ENCODE measurements at regions not wholly inside any gene's neighbourhood (a gene's known extent, or its start where the extent isn't known, plus 50 kb on each side); places are given as distances from the start of the nearest gene placed in this dataset.

- H3K27me3 ChIP-seq (ENCODE audit: low read length): no peaks in the 10 kb centered on the region
- no peaks in the 10 kb centered on the region for H3K36me3 ChIP-seq (ENCODE audit: low read length)
- no peaks in the 10 kb centered on the region for H3K9me3 ChIP-seq (ENCODE audit: insufficient read depth, low read length)
- H3K9me2 ChIP-seq (replicated peaks; ENCODE audit: insufficient read depth, low read length): no peaks in the 10 kb centered on the region
- TF ChIP-seq EZH2phosphoT487 (conservative IDR thresholded peaks at IDR 0.05; ENCODE audit: low read length) (no peak), CTCF (IDR thresholded peaks at IDR 0.05; ENCODE audit: insufficient read depth, low read length, poor library complexity, severe bottlenecking) (no peak)
- H3F3A ChIP-seq (ENCODE audit: insufficient read depth): no peaks in the 10 kb centered on the region
- H3K4me3 ChIP-seq (ENCODE audit: insufficient read depth, low read length, poor library complexity, severe bottlenecking): no peak overlapping the region
- no peaks in the 10 kb centered on the region for H4K20me1 ChIP-seq (ENCODE audit: low read depth, low read length)
- H3K4me2 ChIP-seq (ENCODE audit: low read depth, low read length, poor library complexity, severe bottlenecking): no peak overlapping the region
- no peak overlapping the region for H3K9ac ChIP-seq (ENCODE audit: low read length)
- no peak overlapping the region for H2AFZ ChIP-seq (ENCODE audit: low read depth, low read length, severe bottlenecking)
- H3K79me2 ChIP-seq (ENCODE audit: insufficient read depth, low read length): no peaks in the 10 kb centered on the region
- H3K27ac ChIP-seq (ENCODE audit: low read depth, low read length): no peak overlapping the region
Measured at GRCh38 chrX:121122332-121122731, 74.9 kb downstream of the GLUD2 start.

GRCh38 chrX:121128925-121129877 is 81.8 kb downstream of the GLUD2 start:
- Histone ChIP-seq H2AFZ (ENCODE audit: low read depth, low read length, severe bottlenecking) (no peak overlapping the region), H3K4me3 (ENCODE audit: insufficient read depth, low read length, poor library complexity, severe bottlenecking) (no peak overlapping the region), H4K20me1 (ENCODE audit: low read depth, low read length) (no peaks in the 10 kb centered on the region), H3K9ac (ENCODE audit: low read length) (no peak overlapping the region), H3F3A (ENCODE audit: insufficient read depth) (no peaks in the 10 kb centered on the region), H3K27ac (ENCODE audit: low read depth, low read length) (no peak overlapping the region), H3K27me3 (ENCODE audit: low read length) (no peaks in the 10 kb centered on the region), H3K9me2 (replicated peaks; ENCODE audit: insufficient read depth, low read length) (no peaks in the 10 kb centered on the region), H3K4me2 (ENCODE audit: low read depth, low read length, poor library complexity, severe bottlenecking) (no peak overlapping the region), H3K9me3 (ENCODE audit: insufficient read depth, low read length) (no peaks in the 10 kb centered on the region), H3K36me3 (ENCODE audit: low read length) (no peaks in the 10 kb centered on the region), H3K79me2 (ENCODE audit: insufficient read depth, low read length) (no peaks in the 10 kb centered on the region)
- TF ChIP-seq CTCF (IDR thresholded peaks at IDR 0.05; ENCODE audit: insufficient read depth, low read length, poor library complexity, severe bottlenecking): no peak
- no peak for TF ChIP-seq EZH2phosphoT487 (conservative IDR thresholded peaks at IDR 0.05; ENCODE audit: low read length)

- no peaks in the 10 kb centered on the region for H3K79me2 ChIP-seq (ENCODE audit: insufficient read depth, low read length)
Measured at GRCh38 chrX:121132675-121133074, 85.3 kb downstream of the GLUD2 start.

More at GRCh38 chrX:121132675-121133074, 85.3 kb downstream of the GLUD2 start:
- Histone ChIP-seq H3K36me3 (ENCODE audit: low read length) (no peaks in the 10 kb centered on the region), H3K4me3 (ENCODE audit: insufficient read depth, low read length, poor library complexity, severe bottlenecking) (no peak overlapping the region), H3K9ac (ENCODE audit: low read length) (no peak overlapping the region), H3K9me2 (replicated peaks; ENCODE audit: insufficient read depth, low read length) (no peaks in the 10 kb centered on the region), H4K20me1 (ENCODE audit: low read depth, low read length) (no peaks in the 10 kb centered on the region), H3K9me3 (ENCODE audit: insufficient read depth, low read length) (no peaks in the 10 kb centered on the region), H2AFZ (ENCODE audit: low read depth, low read length, severe bottlenecking) (no peak overlapping the region), H3K27me3 (ENCODE audit: low read length) (no peaks in the 10 kb centered on the region), H3K4me2 (ENCODE audit: low read depth, low read length, poor library complexity, severe bottlenecking) (no peak overlapping the region), H3K27ac (ENCODE audit: low read depth, low read length) (no peak overlapping the region), H3F3A (ENCODE audit: insufficient read depth) (no peaks in the 10 kb centered on the region)
- TF ChIP-seq EZH2phosphoT487 (conservative IDR thresholded peaks at IDR 0.05; ENCODE audit: low read length) (no peak), CTCF (IDR thresholded peaks at IDR 0.05; ENCODE audit: insufficient read depth, low read length, poor library complexity, severe bottlenecking) (no peak)
